ACC112 (cell line): ENCODE measurements at regions not wholly inside any gene's neighbourhood (a gene's known extent, or its start where the extent isn't known, plus 50 kb on each side); places are given as distances from the start of the nearest gene placed in this dataset.

ENCODE experiments used
- H2AFZ ChIP-seq: fragments of 200-600 bp; sonication (generic); one replicate; pipeline ENCODE4 v1.6.0; 2017; ENCODE audit warnings: antibody characterized with exemption, low read length; ENCODE audit not compliant: unreplicated experiment
- H3K27ac ChIP-seq: fragments of 200-600 bp; sonication (generic); 2 replicates; pipeline ENCODE4 v1.5.1; 2014; ENCODE audit warnings: low read depth, mild to moderate bottlenecking, antibody characterized with exemption, low read length, moderate library complexity
- H3K27me3 ChIP-seq: fragments of 200-600 bp; sonication (generic); 2 replicates; pipeline ENCODE4 v1.6.1; 2014; ENCODE audit warnings: mild to moderate bottlenecking, antibody characterized with exemption, low read length, moderate library complexity, mixed read lengths; ENCODE audit not compliant: insufficient read depth
- H3K36me3 ChIP-seq: fragments of 200-600 bp; sonication (generic); 2 replicates; pipeline ENCODE4 v1.6.1; 2016; ENCODE audit warnings: mild to moderate bottlenecking, antibody characterized with exemption, low read length, moderate library complexity, mixed read lengths; ENCODE audit not compliant: insufficient read depth
- H3K4me1 ChIP-seq: fragments of 200-600 bp; sonication (generic); one replicate; pipeline ENCODE4 v1.6.1; 2016; ENCODE audit warnings: low read length, mixed read lengths; ENCODE audit not compliant: insufficient read depth, unreplicated experiment, control insufficient read depth
- H3K4me3 ChIP-seq: fragments of 200-600 bp; sonication (generic); 2 replicates; pipeline ENCODE4 v1.5.1; 2014; ENCODE audit warnings: mild to moderate bottlenecking, low read depth, low read length
- H3K79me2 ChIP-seq: fragments of 200-600 bp; sonication (generic); one replicate; pipeline ENCODE4 v1.6.0; 2016; ENCODE audit warnings: low read length; ENCODE audit not compliant: control insufficient read depth, unreplicated experiment, insufficient read depth

- H3K36me3 ChIP-seq = no peaks in the 10 kb centered on the region; the same call in 1 of the 2 replicates
- H3K27me3 ChIP-seq = no peaks in the 10 kb centered on the region
- H3K4me3 ChIP-seq = no peak overlapping the region
- H3K79me2 ChIP-seq = no peaks in the 10 kb centered on the region
- no peak overlapping the region for H2AFZ ChIP-seq
- no peaks in the 10 kb centered on the region for H3K4me1 ChIP-seq
- H3K27ac ChIP-seq = peak overlapping the region; percentile 33; the same call in 1 of the 2 replicates
Observed at GRCh38 chr19:27776524-27776923, 1436.4 kb downstream of the UQCRFS1 start.

- Histone ChIP-seq H3K27ac (peak overlapping the region; percentile 33; the same call in 1 of the 2 replicates), H3K4me3 (no peak overlapping the region), H3K4me1 (no peaks in the 10 kb centered on the region), H3K79me2 (no peaks in the 10 kb centered on the region), H2AFZ (no peak overlapping the region), H3K27me3 (no peaks in the 10 kb centered on the region), H3K36me3 (no peaks in the 10 kb centered on the region; the same call in 1 of the 2 replicates)
Observed at GRCh38 chr19:27776020-27776419, 1436.9 kb downstream of the UQCRFS1 start.

- Histone ChIP-seq H3K27ac (no peak overlapping the region), H3K36me3 (no peaks in the 10 kb centered on the region; the same call in 1 of the 2 replicates), H3K79me2 (no peaks in the 10 kb centered on the region), H3K27me3 (no peaks in the 10 kb centered on the region), H3K4me3 (no peak overlapping the region), H2AFZ (no peak overlapping the region), H3K4me1 (no peaks in the 10 kb centered on the region)
Observed at GRCh38 chr19:27775395-27775794, 1437.6 kb downstream of the UQCRFS1 start.

- Histone ChIP-seq H3K36me3 (no peaks in the 10 kb centered on the region; the same call in 1 of the 2 replicates), H3K4me3 (no peak overlapping the region), H3K4me1 (no peaks in the 10 kb centered on the region), H3K27ac (no peak overlapping the region), H2AFZ (no peak overlapping the region), H3K79me2 (no peaks in the 10 kb centered on the region), H3K27me3 (no peaks in the 10 kb centered on the region)
Observed at GRCh38 chr19:27774827-27775226, 1438.1 kb downstream of the UQCRFS1 start.

- Histone ChIP-seq H3K4me1 (no peaks in the 10 kb centered on the region), H3K27me3 (no peaks in the 10 kb centered on the region), H3K27ac (no peak overlapping the region), H3K79me2 (no peaks in the 10 kb centered on the region), H3K36me3 (no peaks in the 10 kb centered on the region; the same call in 1 of the 2 replicates), H3K4me3 (no peak overlapping the region), H2AFZ (no peak overlapping the region)
Observed at GRCh38 chr19:27774337-27774736, 1438.6 kb downstream of the UQCRFS1 start.

- Histone ChIP-seq H3K27me3 (no peaks in the 10 kb centered on the region), H3K4me3 (no peak overlapping the region), H3K4me1 (no peaks in the 10 kb centered on the region), H3K36me3 (no peaks in the 10 kb centered on the region; the same call in 1 of the 2 replicates), H2AFZ (no peak overlapping the region), H3K79me2 (no peaks in the 10 kb centered on the region), H3K27ac (no peak overlapping the region)
Observed at GRCh38 chr19:27773318-27774094, 1439.4 kb downstream of the UQCRFS1 start.

GRCh38 chr19:27772059-27772458 is 1440.9 kb downstream of the UQCRFS1 start:
- no peaks in the 10 kb centered on the region; the same call in 1 of the 2 replicates for H3K36me3 ChIP-seq
- no peak overlapping the region for H3K4me3 ChIP-seq
- no peaks in the 10 kb centered on the region for H3K79me2 ChIP-seq
- H3K27ac ChIP-seq = no peak overlapping the region
- no peaks in the 10 kb centered on the region for H3K27me3 ChIP-seq
- H2AFZ ChIP-seq = no peak overlapping the region
- H3K4me1 ChIP-seq = no peaks in the 10 kb centered on the region

- H3K4me3 ChIP-seq = no peak overlapping the region
- H3K79me2 ChIP-seq = no peaks in the 10 kb centered on the region
- H3K27me3 ChIP-seq = no peaks in the 10 kb centered on the region
- H3K27ac ChIP-seq = no peak overlapping the region
- H2AFZ ChIP-seq = no peak overlapping the region
- no peaks in the 10 kb centered on the region for H3K4me1 ChIP-seq
- H3K36me3 ChIP-seq = no peaks in the 10 kb centered on the region; the same call in 1 of the 2 replicates
Observed at GRCh38 chr19:27770095-27770494, 1442.9 kb downstream of the UQCRFS1 start.

GRCh38 chr19:27767234-27767633 is 1445.7 kb downstream of the UQCRFS1 start:
- Histone ChIP-seq H3K4me3 (no peak overlapping the region), H3K27ac (no peak overlapping the region), H3K79me2 (no peaks in the 10 kb centered on the region), H3K27me3 (no peaks in the 10 kb centered on the region), H2AFZ (no peak overlapping the region), H3K4me1 (no peaks in the 10 kb centered on the region), H3K36me3 (no peaks in the 10 kb centered on the region)

GRCh38 chr19:27765912-27766725 is 1446.8 kb downstream of the UQCRFS1 start:
- H3K27ac ChIP-seq = no peak overlapping the region
- H3K79me2 ChIP-seq = no peaks in the 10 kb centered on the region
- no peaks in the 10 kb centered on the region for H3K27me3 ChIP-seq
- H3K4me3 ChIP-seq = no peak overlapping the region
- no peaks in the 10 kb centered on the region for H3K4me1 ChIP-seq
- H3K36me3 ChIP-seq = no peaks in the 10 kb centered on the region
- no peak overlapping the region for H2AFZ ChIP-seq
